WTC11 (cell line): ENCODE measurements at regions not wholly inside any gene's neighbourhood (a gene's known extent, or its start where the extent isn't known, plus 50 kb on each side); places are given as distances from the start of the nearest gene placed in this dataset.

Source experiments
- ATAC-seq: fragments of 200-7000 bp; cut with Tn5 transposase; 2 replicates; pipeline ENCODE4 v1.10.0; 2021; ENCODE audit warnings: mild to moderate bottlenecking, moderate library complexity
- CTCF ChIA-PET: fragments of 300-600 bp; sonication (Branson Sonifier 250); formaldehyde crosslinking; loops from one replicate; lab custom pipeline; 2021; ENCODE audit warnings: antibody characterized with exemption; lab: Charles Lee
- POLR2A ChIA-PET: fragments of 350-600 bp; sonication (Branson Sonifier 250); formaldehyde crosslinking; loops from one replicate; lab custom pipeline; 2021; ENCODE audit warnings: antibody characterized with exemption; lab: Charles Lee
- DNase-seq: peaks from one replicate; pipeline ENCODE4 v3.0.0; 2021; ENCODE audit warnings: low spot score
- H3K27ac Mint-ChIP-seq: 2 replicates; pipeline ENCODE4 v1.8.0; 2021; ENCODE audit warnings: mixed read lengths
- H3K27me3 Mint-ChIP-seq: 2 replicates; pipeline ENCODE4 v1.8.0; 2021; ENCODE audit warnings: low read depth, mild to moderate bottlenecking, moderate library complexity, mixed read lengths
- H3K36me3 Mint-ChIP-seq: 2 replicates; pipeline ENCODE4 v1.8.0; 2021; ENCODE audit warnings: mixed read lengths
- H3K4me1 Mint-ChIP-seq: 2 replicates; pipeline ENCODE4 v1.8.0; 2022; ENCODE audit warnings: mixed read lengths
- H3K4me3 Mint-ChIP-seq: 2 replicates; pipeline ENCODE4 v1.8.0; 2021; ENCODE audit warnings: mild to moderate bottlenecking, moderate library complexity, mixed read lengths
- H3K9me3 Mint-ChIP-seq: 2 replicates; pipeline ENCODE4 v1.8.0; 2021; ENCODE audit warnings: mixed read lengths
- ATF1 ChIP-seq: sonication (generic); formaldehyde crosslinking; IDR thresholded peaks from 2 replicates; pipeline ENCODE4 v1.8.1; 2023; ENCODE audit warnings: mild to moderate bottlenecking, moderate library complexity, missing genetic modification reagents
- CBFB ChIP-seq: sonication (generic); formaldehyde crosslinking; IDR thresholded peaks from 2 replicates; pipeline ENCODE4 v1.8.1; 2022; ENCODE audit warnings: mild to moderate bottlenecking, low read depth, missing genetic modification reagents
- FOXK1 ChIP-seq: sonication (generic); formaldehyde crosslinking; IDR thresholded peaks from 2 replicates; pipeline ENCODE4 v1.8.0; 2022; ENCODE audit warnings: mild to moderate bottlenecking, moderate library complexity, missing genetic modification reagents
- GABPB1 ChIP-seq: sonication (generic); formaldehyde crosslinking; IDR thresholded peaks from 2 replicates; pipeline ENCODE4 v1.8.1; 2023; ENCODE audit warnings: mild to moderate bottlenecking, missing genetic modification reagents
- KAT7 ChIP-seq: sonication (generic); formaldehyde crosslinking; IDR thresholded peaks from 2 replicates; pipeline ENCODE4 v1.8.1; 2023; ENCODE audit warnings: missing genetic modification reagents, mild to moderate bottlenecking, borderline replicate concordance
- SP1 ChIP-seq: sonication (generic); formaldehyde crosslinking; conservative IDR thresholded peaks from 2 replicates; pipeline ENCODE4 v1.8.1; 2022; ENCODE audit warnings: missing genetic modification reagents
- TEAD1 ChIP-seq: sonication (generic); formaldehyde crosslinking; IDR thresholded peaks from 2 replicates; pipeline ENCODE4 v1.8.0; 2022; ENCODE audit warnings: mild to moderate bottlenecking, missing genetic modification reagents
- ZNF317 ChIP-seq: sonication (generic); formaldehyde crosslinking; IDR thresholded peaks from 2 replicates; pipeline ENCODE4 v1.8.1; 2023; ENCODE audit warnings: low read depth, mild to moderate bottlenecking, moderate library complexity, missing genetic modification reagents, borderline replicate concordance
- ZNF396 ChIP-seq: fragments of 250-450 bp; sonication (Bioruptor Pico); IDR thresholded peaks from 2 replicates; pipeline ENCODE4 v1.8.0; 2021; ENCODE audit warnings: mild to moderate bottlenecking, moderate library complexity, borderline replicate concordance
- ZNF423 ChIP-seq: fragments of 250-450 bp; sonication (Bioruptor Pico); IDR thresholded peaks from 2 replicates; pipeline ENCODE4 v2.1.2; 2022; ENCODE audit warnings: mild to moderate bottlenecking, moderate library complexity
- TF ChIP-seq, protein P1 (sequence below): fragments of 250-450 bp; sonication (Bioruptor Pico); IDR thresholded peaks from 2 replicates; pipeline ENCODE4 v1.9.0; 2021; ENCODE audit warnings: mild to moderate bottlenecking
- TF ChIP-seq, protein P2 (sequence below): sonication (generic); formaldehyde crosslinking; IDR thresholded peaks from 2 replicates; pipeline ENCODE4 v1.8.0; 2022; ENCODE audit warnings: mild to moderate bottlenecking, missing genetic modification reagents
- TF ChIP-seq, protein P3 (sequence below): fragments of 250-450 bp; sonication (Bioruptor Pico); IDR thresholded peaks from 2 replicates; pipeline ENCODE4 v1.8.0; 2021; ENCODE audit warnings: mild to moderate bottlenecking
- TF ChIP-seq, protein P4 (sequence below): fragments of 250-450 bp; sonication (Bioruptor Pico); conservative IDR thresholded peaks from 2 replicates; pipeline ENCODE4 v1.9.0; 2021; ENCODE audit warnings: mild to moderate bottlenecking
- TF ChIP-seq, protein P5 (sequence below): sonication (generic); formaldehyde crosslinking; IDR thresholded peaks from 2 replicates; pipeline ENCODE4 v1.8.1; 2022; ENCODE audit warnings: low read depth, mild to moderate bottlenecking, moderate library complexity, missing genetic modification reagents, borderline replicate concordance
- TF ChIP-seq, protein P6 (sequence below): sonication (generic); formaldehyde crosslinking; IDR thresholded peaks from 2 replicates; pipeline ENCODE4 v1.8.0; 2023; ENCODE audit warnings: missing genetic modification reagents
- TF ChIP-seq, protein P7 (sequence below): sonication (generic); formaldehyde crosslinking; conservative IDR thresholded peaks from 2 replicates; pipeline ENCODE4 v1.8.1; 2023; ENCODE audit warnings: mild to moderate bottlenecking, low read depth, missing genetic modification reagents, moderate library complexity

DNA sequence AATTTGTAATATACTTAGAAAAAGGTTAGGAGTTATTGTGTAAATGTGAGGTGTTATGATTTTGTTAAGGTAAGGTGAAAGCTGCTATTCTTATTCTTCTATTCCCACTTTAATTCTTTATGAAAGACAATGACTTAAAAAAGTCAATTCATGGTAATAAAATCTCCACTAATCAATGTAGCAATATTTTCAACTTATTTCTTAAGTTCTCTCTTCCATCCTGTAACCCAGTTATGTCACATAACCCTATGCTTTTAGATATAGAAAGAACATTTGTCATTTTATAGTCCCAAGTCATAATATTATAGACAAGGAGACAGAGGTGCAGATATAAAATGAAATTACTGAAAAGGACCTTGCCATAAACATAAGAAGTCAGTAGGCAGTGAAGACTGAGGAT, 157.9 kb upstream of the SLC7A11 start (continued):
- TF ChIP-seq, protein P1, sequence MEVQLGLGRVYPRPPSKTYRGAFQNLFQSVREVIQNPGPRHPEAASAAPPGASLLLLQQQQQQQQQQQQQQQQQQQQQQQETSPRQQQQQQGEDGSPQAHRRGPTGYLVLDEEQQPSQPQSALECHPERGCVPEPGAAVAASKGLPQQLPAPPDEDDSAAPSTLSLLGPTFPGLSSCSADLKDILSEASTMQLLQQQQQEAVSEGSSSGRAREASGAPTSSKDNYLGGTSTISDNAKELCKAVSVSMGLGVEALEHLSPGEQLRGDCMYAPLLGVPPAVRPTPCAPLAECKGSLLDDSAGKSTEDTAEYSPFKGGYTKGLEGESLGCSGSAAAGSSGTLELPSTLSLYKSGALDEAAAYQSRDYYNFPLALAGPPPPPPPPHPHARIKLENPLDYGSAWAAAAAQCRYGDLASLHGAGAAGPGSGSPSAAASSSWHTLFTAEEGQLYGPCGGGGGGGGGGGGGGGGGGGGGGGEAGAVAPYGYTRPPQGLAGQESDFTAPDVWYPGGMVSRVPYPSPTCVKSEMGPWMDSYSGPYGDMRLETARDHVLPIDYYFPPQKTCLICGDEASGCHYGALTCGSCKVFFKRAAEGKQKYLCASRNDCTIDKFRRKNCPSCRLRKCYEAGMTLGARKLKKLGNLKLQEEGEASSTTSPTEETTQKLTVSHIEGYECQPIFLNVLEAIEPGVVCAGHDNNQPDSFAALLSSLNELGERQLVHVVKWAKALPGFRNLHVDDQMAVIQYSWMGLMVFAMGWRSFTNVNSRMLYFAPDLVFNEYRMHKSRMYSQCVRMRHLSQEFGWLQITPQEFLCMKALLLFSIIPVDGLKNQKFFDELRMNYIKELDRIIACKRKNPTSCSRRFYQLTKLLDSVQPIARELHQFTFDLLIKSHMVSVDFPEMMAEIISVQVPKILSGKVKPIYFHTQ, result no peak
- no peak for TF ChIP-seq SP1 (CRISPR knock-in tag)

DNA sequence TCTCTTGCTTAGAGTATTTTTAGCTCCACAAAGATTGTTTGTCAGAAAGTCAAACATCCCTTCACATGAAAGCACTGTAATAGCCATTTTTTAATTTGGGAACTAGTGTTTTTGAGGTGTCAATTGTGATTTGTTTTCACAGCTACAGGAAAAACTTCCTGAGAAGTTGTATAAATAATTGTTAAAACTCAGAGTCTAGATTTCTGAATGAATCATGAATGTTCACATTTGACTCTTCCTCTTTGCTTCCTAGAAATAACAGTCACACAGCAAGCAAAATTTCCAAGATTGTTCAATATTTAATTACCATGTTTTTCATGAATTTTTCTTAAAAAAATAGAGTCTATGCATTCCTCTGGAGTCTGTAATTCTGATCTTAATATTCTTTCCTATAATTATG, 156.9 kb upstream of the SLC7A11 start:
- H3K27me3 Mint-ChIP-seq, result peaks cover 20% of the 10 kb centered on the region
- POLR2A ChIA-PET, result interaction anchor here (0.5 to 1.5 kb wide), 2 partner anchors 157 to 681 kb away, joined by 3 to 8 read pairs; partner anchors contain the start of gene SLC7A11

DNA sequence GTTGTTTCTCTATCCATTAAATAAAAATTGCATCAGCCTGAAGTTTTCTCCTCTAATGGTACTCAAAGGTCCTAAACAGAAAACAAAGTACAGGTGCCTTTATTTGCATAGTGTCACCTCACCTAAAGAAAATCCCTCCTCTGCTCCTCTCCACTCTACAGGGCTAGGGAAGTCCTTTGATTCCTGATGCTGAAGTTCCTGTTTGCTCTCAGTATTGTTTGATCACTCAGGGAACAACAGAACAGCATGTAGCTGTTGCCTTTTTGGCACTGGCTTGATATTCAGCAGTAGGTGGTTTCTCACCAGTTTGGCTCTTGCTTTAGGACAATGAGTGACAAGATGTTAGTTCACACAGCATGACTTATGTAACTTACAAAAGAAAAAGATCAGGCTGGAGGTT, 156.2 kb upstream of the SLC7A11 start:
- H3K4me1 Mint-ChIP-seq, result peaks cover 20% of the 10 kb centered on the region
- ChIA-PET CTCF (no interaction called here), POLR2A (interaction anchor here (1.5 kb wide), 1 partner anchor 156 kb away, joined by 8 read pairs; the partner anchor contains the start of gene SLC7A11)
- no peak for DNase-seq
- H3K27me3 Mint-ChIP-seq, result peaks cover 20% of the 10 kb centered on the region
- 0 out of 2 replicates have a peak, but pooled peaks cover 2% of the 10 kb centered on the region for H3K36me3 Mint-ChIP-seq
- no peak overlapping the region for H3K4me3 Mint-ChIP-seq
- H3K9me3 Mint-ChIP-seq, result peaks cover 5% of the 10 kb centered on the region
- peak overlapping the region; percentile 90 for H3K27ac Mint-ChIP-seq
- peak; percentile 99 for ATAC-seq
- TF ChIP-seq FOXK1 (peak; percentile 68; the same call in 1 of the 2 replicates), GABPB1 (peak; percentile 79), TEAD1 (CRISPR knock-in tag) (peak; percentile 84), KAT7 (CRISPR knock-in tag) (no peak), ZNF423 (CRISPR knock-in tag) (peak; percentile 56)
- TF ChIP-seq, protein P2, sequence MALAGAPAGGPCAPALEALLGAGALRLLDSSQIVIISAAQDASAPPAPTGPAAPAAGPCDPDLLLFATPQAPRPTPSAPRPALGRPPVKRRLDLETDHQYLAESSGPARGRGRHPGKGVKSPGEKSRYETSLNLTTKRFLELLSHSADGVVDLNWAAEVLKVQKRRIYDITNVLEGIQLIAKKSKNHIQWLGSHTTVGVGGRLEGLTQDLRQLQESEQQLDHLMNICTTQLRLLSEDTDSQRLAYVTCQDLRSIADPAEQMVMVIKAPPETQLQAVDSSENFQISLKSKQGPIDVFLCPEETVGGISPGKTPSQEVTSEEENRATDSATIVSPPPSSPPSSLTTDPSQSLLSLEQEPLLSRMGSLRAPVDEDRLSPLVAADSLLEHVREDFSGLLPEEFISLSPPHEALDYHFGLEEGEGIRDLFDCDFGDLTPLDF (CRISPR knock-in tag), result no peak
- TF ChIP-seq, protein P3, sequence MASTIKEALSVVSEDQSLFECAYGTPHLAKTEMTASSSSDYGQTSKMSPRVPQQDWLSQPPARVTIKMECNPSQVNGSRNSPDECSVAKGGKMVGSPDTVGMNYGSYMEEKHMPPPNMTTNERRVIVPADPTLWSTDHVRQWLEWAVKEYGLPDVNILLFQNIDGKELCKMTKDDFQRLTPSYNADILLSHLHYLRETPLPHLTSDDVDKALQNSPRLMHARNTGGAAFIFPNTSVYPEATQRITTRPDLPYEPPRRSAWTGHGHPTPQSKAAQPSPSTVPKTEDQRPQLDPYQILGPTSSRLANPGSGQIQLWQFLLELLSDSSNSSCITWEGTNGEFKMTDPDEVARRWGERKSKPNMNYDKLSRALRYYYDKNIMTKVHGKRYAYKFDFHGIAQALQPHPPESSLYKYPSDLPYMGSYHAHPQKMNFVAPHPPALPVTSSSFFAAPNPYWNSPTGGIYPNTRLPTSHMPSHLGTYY (CRISPR knock-in tag), result no peak
- TF ChIP-seq, protein P4, sequence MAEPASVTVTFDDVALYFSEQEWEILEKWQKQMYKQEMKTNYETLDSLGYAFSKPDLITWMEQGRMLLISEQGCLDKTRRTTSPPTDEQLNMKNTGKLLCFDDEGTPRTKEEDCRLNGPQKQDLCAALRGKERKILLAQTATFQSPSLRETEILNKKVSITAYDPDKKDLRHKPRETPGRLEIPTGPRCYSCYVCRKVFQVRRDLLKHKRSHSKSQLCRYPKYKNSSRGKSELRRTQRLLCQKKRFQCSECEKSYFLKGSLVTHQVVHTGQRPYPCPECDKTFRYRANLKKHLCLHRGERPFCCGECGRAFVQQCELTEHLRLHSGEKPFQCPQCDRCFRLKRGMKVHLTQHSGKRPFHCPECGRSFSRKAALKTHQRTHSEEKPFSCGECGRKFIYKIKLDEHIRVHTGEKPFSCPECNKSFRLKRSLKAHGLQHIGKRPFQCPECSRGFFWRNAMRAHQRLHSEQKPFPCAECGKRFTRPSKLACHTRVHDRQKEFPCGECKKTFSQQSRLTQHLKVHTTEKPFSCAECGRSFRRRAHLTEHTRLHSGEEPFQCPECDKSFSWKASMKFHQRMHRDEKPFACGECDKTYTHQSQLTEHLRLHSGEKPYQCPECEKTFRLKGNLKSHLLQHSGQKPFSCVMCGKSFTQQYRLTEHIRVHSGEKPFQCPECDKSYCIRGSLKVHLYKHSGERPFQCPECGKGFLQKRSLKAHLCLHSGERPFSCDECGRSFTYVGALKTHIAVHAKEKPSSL (CRISPR knock-in tag), result no peak

More for the DNA sequence above, 156.9 kb upstream of the SLC7A11 start:
- H3K27ac Mint-ChIP-seq, result no peak overlapping the region
- peaks cover 5% of the 10 kb centered on the region for H3K9me3 Mint-ChIP-seq
- CTCF ChIA-PET, result no interaction called here
- H3K4me1 Mint-ChIP-seq, result peaks cover 20% of the 10 kb centered on the region
- ATAC-seq (no peak), DNase-seq (no peak)
- no peak for TF ChIP-seq ATF1
- TF ChIP-seq, protein P4 (CRISPR knock-in tag), result no peak
- TF ChIP-seq CBFB (CRISPR knock-in tag), result no peak
- no peak for TF ChIP-seq ZNF317 (CRISPR knock-in tag)
- TF ChIP-seq, protein P5, sequence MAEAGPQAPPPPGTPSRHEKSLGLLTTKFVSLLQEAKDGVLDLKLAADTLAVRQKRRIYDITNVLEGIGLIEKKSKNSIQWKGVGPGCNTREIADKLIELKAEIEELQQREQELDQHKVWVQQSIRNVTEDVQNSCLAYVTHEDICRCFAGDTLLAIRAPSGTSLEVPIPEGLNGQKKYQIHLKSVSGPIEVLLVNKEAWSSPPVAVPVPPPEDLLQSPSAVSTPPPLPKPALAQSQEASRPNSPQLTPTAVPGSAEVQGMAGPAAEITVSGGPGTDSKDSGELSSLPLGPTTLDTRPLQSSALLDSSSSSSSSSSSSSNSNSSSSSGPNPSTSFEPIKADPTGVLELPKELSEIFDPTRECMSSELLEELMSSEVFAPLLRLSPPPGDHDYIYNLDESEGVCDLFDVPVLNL (CRISPR knock-in tag), result no peak
- TF ChIP-seq, protein P6, sequence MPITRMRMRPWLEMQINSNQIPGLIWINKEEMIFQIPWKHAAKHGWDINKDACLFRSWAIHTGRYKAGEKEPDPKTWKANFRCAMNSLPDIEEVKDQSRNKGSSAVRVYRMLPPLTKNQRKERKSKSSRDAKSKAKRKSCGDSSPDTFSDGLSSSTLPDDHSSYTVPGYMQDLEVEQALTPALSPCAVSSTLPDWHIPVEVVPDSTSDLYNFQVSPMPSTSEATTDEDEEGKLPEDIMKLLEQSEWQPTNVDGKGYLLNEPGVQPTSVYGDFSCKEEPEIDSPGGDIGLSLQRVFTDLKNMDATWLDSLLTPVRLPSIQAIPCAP, result no peak
- no peak for TF ChIP-seq ZNF396 (CRISPR knock-in tag)
- TF ChIP-seq, protein P7, sequence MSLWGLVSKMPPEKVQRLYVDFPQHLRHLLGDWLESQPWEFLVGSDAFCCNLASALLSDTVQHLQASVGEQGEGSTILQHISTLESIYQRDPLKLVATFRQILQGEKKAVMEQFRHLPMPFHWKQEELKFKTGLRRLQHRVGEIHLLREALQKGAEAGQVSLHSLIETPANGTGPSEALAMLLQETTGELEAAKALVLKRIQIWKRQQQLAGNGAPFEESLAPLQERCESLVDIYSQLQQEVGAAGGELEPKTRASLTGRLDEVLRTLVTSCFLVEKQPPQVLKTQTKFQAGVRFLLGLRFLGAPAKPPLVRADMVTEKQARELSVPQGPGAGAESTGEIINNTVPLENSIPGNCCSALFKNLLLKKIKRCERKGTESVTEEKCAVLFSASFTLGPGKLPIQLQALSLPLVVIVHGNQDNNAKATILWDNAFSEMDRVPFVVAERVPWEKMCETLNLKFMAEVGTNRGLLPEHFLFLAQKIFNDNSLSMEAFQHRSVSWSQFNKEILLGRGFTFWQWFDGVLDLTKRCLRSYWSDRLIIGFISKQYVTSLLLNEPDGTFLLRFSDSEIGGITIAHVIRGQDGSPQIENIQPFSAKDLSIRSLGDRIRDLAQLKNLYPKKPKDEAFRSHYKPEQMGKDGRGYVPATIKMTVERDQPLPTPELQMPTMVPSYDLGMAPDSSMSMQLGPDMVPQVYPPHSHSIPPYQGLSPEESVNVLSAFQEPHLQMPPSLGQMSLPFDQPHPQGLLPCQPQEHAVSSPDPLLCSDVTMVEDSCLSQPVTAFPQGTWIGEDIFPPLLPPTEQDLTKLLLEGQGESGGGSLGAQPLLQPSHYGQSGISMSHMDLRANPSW (CRISPR knock-in tag), result no peak
- H3K4me3 Mint-ChIP-seq, result no peak overlapping the region
- H3K36me3 Mint-ChIP-seq, result 0 out of 2 replicates have a peak, but pooled peaks cover 2% of the 10 kb centered on the region
